K562 (cell line): ENCODE measurements at regions not wholly inside any gene's neighbourhood (a gene's known extent, or its start where the extent isn't known, plus 50 kb on each side); places are given as distances from the start of the nearest gene placed in this dataset.

Experiments
- ATAC-seq: fragments of 200-7000 bp; cut with Tn5 transposase; 3 replicates; pipeline ENCODE4 v1.9.1; 2020; ENCODE audit warnings: moderate library complexity
- BruUV-seq: library from RNA; stranded (reverse); fragments of 400-500 nt; replicated peaks from 2 replicates; lab custom pipeline; 2021; lab: Mats Ljungman, UMichigan
- CTCF ChIA-PET: fragments of 300-600 bp; formaldehyde crosslinking; extraction: SDS; loops from one replicate; lab custom pipeline; 2021; ENCODE audit warnings: low intra/inter-chr PET ratio; lab: Yijun Ruan, JAX
- POLR2A ChIA-PET: fragments of 300-600, 350-650 bp; sonication (Branson Sonifier 250); formaldehyde crosslinking; extraction: SDS; loops from one replicate; lab custom pipeline; 2021; ENCODE audit warnings: antibody characterized with exemption, inconsistent platforms; lab: Yijun Ruan, JAX
- DNase-seq, 4 experiments: peaks; one replicate each; pipeline versions ENCODE4 v3.0.0 to v3.0.0-alpha.2; 2011 to 2018; ENCODE audit warnings: low spot score in 3 of 4, mixed read lengths in 3 of 4; ENCODE audit errors: extremely low read depth in 1 of 4
- FAIRE-seq: peaks from 2 replicates; lab custom pipeline; 2011; peaks lifted over from hg19 to GRCh38; lab: Jason Lieb, UNC
- H2AFZ ChIP-seq: 2 replicates; pipeline ENCODE4 v1.6.0; 2011; ENCODE audit warnings: low read depth, low read length, control low read depth, inconsistent platforms
- H3K27ac ChIP-seq: fragments of 200-600 bp; 3 replicates; pipeline ENCODE4 v1.8.0; 2011; ENCODE audit warnings: low read depth, mild to moderate bottlenecking, control low read depth, inconsistent platforms, low read length, moderate library complexity, mixed read lengths; ENCODE audit errors: extremely low read depth
- H3K27me3 ChIP-seq, 2 experiments: fragments of 300-600 bp in 1 of 2; 2 replicates in 1 of 2; 3 replicates in 1 of 2; pipeline versions ENCODE4 v1.6.0 to v1.8.0; 2011; ENCODE audit warnings: inconsistent platforms in 2 of 2, low read length in 2 of 2, mild to moderate bottlenecking in 1 of 2, mixed read lengths in 1 of 2, moderate library complexity in 1 of 2; ENCODE audit not compliant: control insufficient read depth in 2 of 2, insufficient read depth in 2 of 2
- H3K36me3 ChIP-seq: fragments of 300-600 bp; 3 replicates; pipeline ENCODE4 v1.8.0; 2011; ENCODE audit warnings: mild to moderate bottlenecking, low read length, inconsistent platforms; ENCODE audit not compliant: control insufficient read depth, insufficient read depth
- H3K4me1 ChIP-seq, 2 experiments: fragments of 200-600 bp in 1 of 2; replicated peaks in 1 of 2; 2 replicates in 1 of 2; 3 replicates in 1 of 2; pipeline versions ENCODE4 v1.5.1 to v1.8.0; 2011; ENCODE audit warnings: inconsistent platforms in 2 of 2, low read length in 2 of 2, mild to moderate bottlenecking in 1 of 2, mixed read lengths in 1 of 2, moderate library complexity in 1 of 2; ENCODE audit not compliant: control insufficient read depth in 2 of 2, insufficient read depth in 2 of 2
- H3K4me2 ChIP-seq: 2 replicates; pipeline ENCODE4 v1.6.1; 2011; ENCODE audit warnings: low read length, control low read depth, inconsistent platforms, mixed read lengths; ENCODE audit not compliant: insufficient read depth
- H3K4me3 ChIP-seq: fragments of 200-600 bp; sonication (generic), shearing (Covaris generic); 2 replicates; pipeline ENCODE4 v1.5.1; 2016; ENCODE audit warnings: control low read depth, inconsistent platforms
- H3K79me2 ChIP-seq: fragments of 200-600 bp; 3 replicates; pipeline ENCODE4 v1.8.0; 2011; ENCODE audit warnings: low read length, inconsistent platforms; ENCODE audit not compliant: control insufficient read depth, insufficient read depth
- H3K9ac ChIP-seq, 2 experiments: 2 replicates each; pipeline versions ENCODE4 v1.6.0 to v1.6.1; 2011; ENCODE audit warnings: low read depth in 2 of 2, low read length in 2 of 2, control low read depth in 1 of 2, inconsistent platforms in 1 of 2, mild to moderate bottlenecking in 1 of 2, mixed read lengths in 1 of 2; ENCODE audit not compliant: insufficient read depth in 1 of 2
- H3K9me1 ChIP-seq: one replicate; pipeline ENCODE4 v1.6.0; 2011; ENCODE audit warnings: inconsistent platforms, mild to moderate bottlenecking, low read length, moderate library complexity; ENCODE audit not compliant: control insufficient read depth, insufficient read depth
- H3K9me3 ChIP-seq: replicated peaks from 2 replicates; pipeline ENCODE4 v1.5.1; 2011; ENCODE audit warnings: low read depth, low read length, inconsistent platforms; ENCODE audit not compliant: control insufficient read depth, insufficient read depth
- H4K20me1 ChIP-seq: replicated peaks from 2 replicates; pipeline ENCODE4 v1.6.1; 2011; ENCODE audit warnings: low read length, inconsistent platforms, mixed read lengths; ENCODE audit not compliant: control insufficient read depth, insufficient read depth
- CEBPG ChIP-seq, 3 experiments: fragments of 200-800 bp in 1 of 3; sonication (Bioruptor generic) in 1 of 3; sonication (generic) in 1 of 3; formaldehyde crosslinking in 1 of 3; IDR thresholded peaks in 2 of 3; conservative IDR thresholded peaks in 1 of 3; 2 replicates each; pipeline versions ENCODE4 v1.6.1 to v1.8.0; 2016 to 2022; ENCODE audit warnings: missing compliant biosample characterization in 2 of 3, missing genetic modification characterization in 2 of 3, mild to moderate bottlenecking in 1 of 3, missing genetic modification reagents in 1 of 3
- CREB1 ChIP-seq, 2 experiments: sonication (generic) in 1 of 2; formaldehyde crosslinking in 1 of 2; IDR thresholded peaks; 2 replicates each; pipeline versions ENCODE4 v1.6.1 to v1.8.0; 2012 to 2022; ENCODE audit warnings: inconsistent platforms in 1 of 2, mild to moderate bottlenecking in 1 of 2, missing genetic modification reagents in 1 of 2, moderate library complexity in 1 of 2
- FIP1L1 ChIP-seq: fragments of 200-400 bp; formaldehyde crosslinking; IDR thresholded peaks from 2 replicates; pipeline ENCODE4 v1.6.1; 2018; ENCODE audit warnings: mild to moderate bottlenecking, low read depth, low read length; ENCODE audit not compliant: poor library complexity, severe bottlenecking
- GTF2F1 ChIP-seq: IDR thresholded peaks from 2 replicates; pipeline ENCODE4 v1.6.1; 2011; ENCODE audit warnings: low read depth, low read length, improper control_type of control experiment
- KDM4B ChIP-seq, 2 experiments: fragments of 450-650 bp in 1 of 2; sonication (generic) in 1 of 2; IDR thresholded peaks; 2 replicates each; pipeline ENCODE4 v1.6.1; 2016 to 2017; ENCODE audit warnings: borderline replicate concordance in 2 of 2, antibody characterized with exemption in 1 of 2, low read depth in 1 of 2, mild to moderate bottlenecking in 1 of 2
- MAFK ChIP-seq: IDR thresholded peaks from 2 replicates; pipeline ENCODE4 v1.6.1; 2011; ENCODE audit warnings: low read length, improper control_type of control experiment
- MCM2 ChIP-seq: fragments of 450-650 bp; IDR thresholded peaks from 2 replicates; pipeline ENCODE4 v1.6.1; 2017; ENCODE audit warnings: low read depth, mild to moderate bottlenecking
- MCM3 ChIP-seq: fragments of 450-650 bp; IDR thresholded peaks from 2 replicates; pipeline ENCODE4 v1.6.1; 2016
- PCBP2 ChIP-seq: fragments of 200-400 bp; formaldehyde crosslinking; IDR thresholded peaks from 2 replicates; pipeline ENCODE4 v1.6.1; 2018; ENCODE audit warnings: low read length, low read depth, mild to moderate bottlenecking, moderate library complexity; ENCODE audit not compliant: poor library complexity, severe bottlenecking
- SREBF2 ChIP-seq: sonication (generic); formaldehyde crosslinking; IDR thresholded peaks from 2 replicates; pipeline ENCODE4 v1.4.0; 2020; ENCODE audit warnings: mild to moderate bottlenecking, missing genetic modification reagents
- ZKSCAN8 ChIP-seq: fragments of 200-800 bp; sonication (Bioruptor generic); IDR thresholded peaks from 2 replicates; pipeline ENCODE4 v1.6.1; 2016; ENCODE audit warnings: missing genetic modification characterization, missing compliant biosample characterization
- ZNF717 ChIP-seq: fragments of 250-450 bp; sonication (Bioruptor Pico); IDR thresholded peaks from 2 replicates; pipeline ENCODE4 v1.5.0; 2021
- ZNF785 ChIP-seq: fragments of 250-450 bp; sonication (Bioruptor Pico); IDR thresholded peaks from 2 replicates; pipeline ENCODE4 v1.4.0; 2020; ENCODE audit warnings: mild to moderate bottlenecking
- WGBS: fragments of 100-300 bp; shearing (Covaris generic); methylation state at CpG from one replicate; pipeline ENCODE4 v1.1.6; 2016; ENCODE audit warnings: low coverage, mixed read lengths; ENCODE audit not compliant: insufficient coverage; ENCODE audit errors: missing lambda C conversion rate; 5-methylcytosine and 5-hydroxymethylcytosine counted together
- in situ Hi-C: fragments of 300-500 bp; cut with MboI; formaldehyde crosslinking; loops from 4 replicates; pipeline ENCODE4 v1.15.0; 2018; ENCODE audit warnings: inconsistent platforms, mixed read lengths
- intact Hi-C: fragments of 100-400 bp; cut with micrococcal nuclease; formaldehyde crosslinking; loops from 2 replicates; pipeline ENCODE4 v1.14.2; 2022
- TF ChIP-seq, protein P1 (sequence below): fragments of 450-650 bp; IDR thresholded peaks from 2 replicates; pipeline ENCODE4 v1.6.1; 2016; ENCODE audit warnings: antibody characterized with exemption
- TF ChIP-seq, protein P2 (sequence below): fragments of 450-650 bp; IDR thresholded peaks from 2 replicates; pipeline ENCODE4 v1.6.1; 2016
- TF ChIP-seq, protein P3 (sequence below): fragments of 450-650 bp; formaldehyde crosslinking; IDR thresholded peaks from 2 replicates; pipeline ENCODE4 v1.4.0; 2020; ENCODE audit warnings: mild to moderate bottlenecking, moderate library complexity
- TF ChIP-seq, protein P4 (sequence below), 2 experiments: fragments of 450-650 bp in 1 of 2; sonication (generic) in 1 of 2; formaldehyde crosslinking; conservative IDR thresholded peaks; 2 replicates each; pipeline versions ENCODE4 v1.4.0 to v1.8.1; 2020 to 2022; ENCODE audit warnings: mild to moderate bottlenecking in 1 of 2, missing genetic modification reagents in 1 of 2

DNA sequence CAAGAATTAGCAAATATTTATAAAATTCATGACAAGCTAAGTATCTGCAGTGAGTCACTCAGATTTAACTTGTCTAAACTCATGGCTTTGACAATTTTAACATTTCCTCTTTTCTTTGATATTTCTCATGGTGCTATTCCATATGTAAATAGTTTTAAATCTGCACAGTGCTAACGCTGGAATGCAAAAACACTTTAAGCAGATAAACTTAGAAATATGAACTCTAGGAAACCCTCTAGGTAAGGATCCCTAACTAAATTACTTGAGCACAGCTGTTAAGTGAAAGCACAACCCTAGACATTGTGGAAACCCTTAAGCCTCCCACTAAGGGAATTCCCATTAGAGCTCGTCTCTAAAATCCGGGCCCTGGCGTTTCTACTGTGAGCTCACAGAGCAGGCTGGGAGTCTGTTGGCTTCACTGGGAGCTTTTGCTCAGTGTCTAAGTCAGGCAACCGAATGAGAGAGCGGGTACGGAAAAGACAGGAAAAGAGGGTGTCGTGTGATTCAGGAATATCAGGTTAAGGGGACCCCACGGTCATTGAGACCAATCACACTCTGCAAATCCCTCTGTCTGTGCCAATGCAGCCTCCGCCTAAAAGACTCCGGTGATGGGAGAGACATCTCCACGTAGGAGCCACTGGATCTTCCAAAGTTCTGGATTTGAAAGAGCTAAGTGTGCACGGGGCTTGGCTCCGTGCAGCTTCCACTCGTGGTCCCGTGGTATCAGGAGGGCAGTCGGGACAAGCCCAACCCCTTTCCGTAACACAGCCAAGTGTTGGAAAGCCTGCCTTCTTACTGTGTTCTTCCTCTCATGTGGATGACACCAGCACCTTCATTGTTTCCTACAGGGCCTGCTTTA is 112.3 kb upstream of the RPS6KA2 start:
- Histone ChIP-seq H3K79me2 (no peaks in the 10 kb centered on the region), H3K4me1 (no peaks in the 10 kb centered on the region; a peak in 1 of 5 replicates), H3K9ac (no peak overlapping the region), H2AFZ (no peak overlapping the region), H3K27me3 (peaks cover 30 to 52% of the 10 kb centered on the region in 2 experiments), H3K36me3 (no peaks in the 10 kb centered on the region), H4K20me1 (peaks cover 8% of the 10 kb centered on the region), H3K9me3 (no peaks in the 10 kb centered on the region), H3K4me2 (no peak overlapping the region), H3K4me3 (no peak overlapping the region), H3K27ac (no peak overlapping the region), H3K9me1 (no peaks in the 10 kb centered on the region)
- intact Hi-C loops = no loop called here
- CTCF ChIA-PET = no interaction called here
- DNase-seq = no peak
- no TSS peak for BruUV-seq
- no peak for FAIRE-seq
- POLR2A ChIA-PET = interaction anchor here (0.9 kb wide), 1 partner anchor 114 kb away, joined by 3 read pairs; no protein-coding TSS in a partner anchor
- ATAC-seq = no peak
- under 1% methylated on average over 18 of the region's 18 CpGs for WGBS
- in situ Hi-C loops = no loop called here
- no peak for TF ChIP-seq SREBF2 (CRISPR knock-in tag)
- no peak for TF ChIP-seq MAFK
- no peak for TF ChIP-seq CEBPG (CRISPR knock-in tag; IDR thresholded peaks at IDR 0.05)
- no peak for TF ChIP-seq CEBPG (tag; conservative IDR thresholded peaks at IDR 0.05 in 1 of 2, IDR thresholded peaks at IDR 0.05 in 1 of 2)
- TF ChIP-seq CREB1 (IDR thresholded peaks at IDR 0.05) = no peak
- no peak for TF ChIP-seq CREB1 (CRISPR knock-in tag; IDR thresholded peaks at IDR 0.05)
- TF ChIP-seq ZKSCAN8 (CRISPR knock-in tag) = no peak
- TF ChIP-seq ZNF785 (CRISPR knock-in tag) = no peak
- TF ChIP-seq MCM3 = no peak
- TF ChIP-seq, protein P1, sequence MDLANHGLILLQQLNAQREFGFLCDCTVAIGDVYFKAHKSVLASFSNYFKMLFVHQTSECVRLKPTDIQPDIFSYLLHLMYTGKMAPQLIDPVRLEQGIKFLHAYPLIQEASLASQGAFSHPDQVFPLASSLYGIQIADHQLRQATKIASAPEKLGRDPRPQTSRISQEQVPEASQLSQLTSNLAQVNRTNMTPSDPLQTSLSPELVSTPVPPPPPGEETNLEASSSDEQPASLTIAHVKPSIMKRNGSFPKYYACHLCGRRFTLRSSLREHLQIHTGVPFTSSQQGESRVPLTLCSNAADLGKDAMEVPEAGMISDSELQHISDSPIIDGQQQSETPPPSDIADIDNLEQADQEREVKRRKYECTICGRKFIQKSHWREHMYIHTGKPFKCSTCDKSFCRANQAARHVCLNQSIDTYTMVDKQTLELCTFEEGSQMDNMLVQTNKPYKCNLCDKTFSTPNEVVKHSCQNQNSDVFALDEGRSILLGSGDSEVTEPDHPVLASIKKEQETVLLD = no peak
- no peak for TF ChIP-seq GTF2F1
- TF ChIP-seq PCBP2 = no peak
- TF ChIP-seq, protein P2, sequence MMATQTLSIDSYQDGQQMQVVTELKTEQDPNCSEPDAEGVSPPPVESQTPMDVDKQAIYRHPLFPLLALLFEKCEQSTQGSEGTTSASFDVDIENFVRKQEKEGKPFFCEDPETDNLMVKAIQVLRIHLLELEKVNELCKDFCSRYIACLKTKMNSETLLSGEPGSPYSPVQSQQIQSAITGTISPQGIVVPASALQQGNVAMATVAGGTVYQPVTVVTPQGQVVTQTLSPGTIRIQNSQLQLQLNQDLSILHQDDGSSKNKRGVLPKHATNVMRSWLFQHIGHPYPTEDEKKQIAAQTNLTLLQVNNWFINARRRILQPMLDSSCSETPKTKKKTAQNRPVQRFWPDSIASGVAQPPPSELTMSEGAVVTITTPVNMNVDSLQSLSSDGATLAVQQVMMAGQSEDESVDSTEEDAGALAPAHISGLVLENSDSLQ = no peak
- TF ChIP-seq, protein P3, sequence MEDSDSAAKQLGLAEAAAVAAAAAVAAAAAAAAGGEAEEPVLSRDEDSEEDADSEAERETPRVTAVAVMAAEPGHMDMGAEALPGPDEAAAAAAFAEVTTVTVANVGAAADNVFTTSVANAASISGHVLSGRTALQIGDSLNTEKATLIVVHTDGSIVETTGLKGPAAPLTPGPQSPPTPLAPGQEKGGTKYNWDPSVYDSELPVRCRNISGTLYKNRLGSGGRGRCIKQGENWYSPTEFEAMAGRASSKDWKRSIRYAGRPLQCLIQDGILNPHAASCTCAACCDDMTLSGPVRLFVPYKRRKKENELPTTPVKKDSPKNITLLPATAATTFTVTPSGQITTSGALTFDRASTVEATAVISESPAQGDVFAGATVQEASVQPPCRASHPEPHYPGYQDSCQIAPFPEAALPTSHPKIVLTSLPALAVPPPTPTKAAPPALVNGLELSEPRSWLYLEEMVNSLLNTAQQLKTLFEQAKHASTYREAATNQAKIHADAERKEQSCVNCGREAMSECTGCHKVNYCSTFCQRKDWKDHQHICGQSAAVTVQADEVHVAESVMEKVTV (CRISPR knock-in tag) = no peak
- no peak for TF ChIP-seq KDM4B (IDR thresholded peaks at IDR 0.05; ENCODE audit: borderline replicate concordance in 2 of 2, low read depth in 1 of 2)
- TF ChIP-seq MCM2 = no peak
- TF ChIP-seq, protein P4, sequence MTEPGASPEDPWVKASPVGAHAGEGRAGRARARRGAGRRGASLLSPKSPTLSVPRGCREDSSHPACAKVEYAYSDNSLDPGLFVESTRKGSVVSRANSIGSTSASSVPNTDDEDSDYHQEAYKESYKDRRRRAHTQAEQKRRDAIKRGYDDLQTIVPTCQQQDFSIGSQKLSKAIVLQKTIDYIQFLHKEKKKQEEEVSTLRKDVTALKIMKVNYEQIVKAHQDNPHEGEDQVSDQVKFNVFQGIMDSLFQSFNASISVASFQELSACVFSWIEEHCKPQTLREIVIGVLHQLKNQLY (CRISPR knock-in tag; conservative IDR thresholded peaks at IDR 0.05) = no peak
- no peak for TF ChIP-seq FIP1L1
- no peak for TF ChIP-seq ZNF717 (CRISPR knock-in tag)
